IMR-90 (cell line): ENCODE measurements at regions not wholly inside any gene's neighbourhood (a gene's known extent, or its start where the extent isn't known, plus 50 kb on each side); places are given as distances from the start of the nearest gene placed in this dataset.

Source experiments
- ATAC-seq: fragments of 200-7000 bp; cut with Tn5 transposase; 2 replicates; pipeline ENCODE4 v1.9.1; 2020; ENCODE audit warnings: low read depth, mild to moderate bottlenecking, moderate library complexity
- BruUV-seq: library from RNA; stranded (reverse); fragments of 400-500 nt; replicated peaks from 2 replicates; lab custom pipeline; 2021; lab: Mats Ljungman, UMichigan
- CTCF ChIA-PET: fragments of 300-600 bp; formaldehyde crosslinking; extraction: SDS; loops from one replicate; lab custom pipeline; 2021; ENCODE audit warnings: antibody characterized with exemption; lab: Yijun Ruan, JAX
- POLR2A ChIA-PET: fragments of 300-600 bp; sonication (Branson Sonifier 250); formaldehyde crosslinking; loops from one replicate; lab custom pipeline; 2022; ENCODE audit warnings: antibody characterized with exemption; ENCODE audit not compliant: unreplicated experiment; lab: Charles Lee
- DNase-seq: peaks from one replicate; pipeline ENCODE4 v3.0.0; 2013
- H2AFZ ChIP-seq: replicated peaks from 2 replicates; pipeline ENCODE3; 2013; ENCODE audit warnings: low read length, mild to moderate bottlenecking; ENCODE audit not compliant: poor library complexity
- H2AK5ac ChIP-seq: 2 replicates; pipeline ENCODE4 v1.6.1; 2013; ENCODE audit warnings: low read depth, low read length, inconsistent platforms
- H2AK9ac ChIP-seq: replicated peaks from 2 replicates; pipeline ENCODE3; 2013; ENCODE audit warnings: mild to moderate bottlenecking, low read depth, low read length, moderate library complexity; ENCODE audit not compliant: poor library complexity
- H2BK120ac ChIP-seq: 2 replicates; pipeline ENCODE4 v1.6.1; 2013; ENCODE audit warnings: low read depth, low read length, inconsistent platforms
- H2BK15ac ChIP-seq: 3 replicates; pipeline ENCODE4 v1.6.1; 2013; ENCODE audit warnings: low read depth, low read length, inconsistent platforms
- H2BK20ac ChIP-seq: 2 replicates; pipeline ENCODE4 v1.6.1; 2013; ENCODE audit warnings: low read depth, mild to moderate bottlenecking, inconsistent platforms, low read length, moderate library complexity
- H2BK5ac ChIP-seq: 2 replicates; pipeline ENCODE4 v1.6.1; 2013; ENCODE audit warnings: mild to moderate bottlenecking, low read depth, low read length, inconsistent platforms; ENCODE audit not compliant: poor library complexity, severe bottlenecking
- H3K14ac ChIP-seq: replicated peaks from 2 replicates; pipeline ENCODE4 v1.6.1; 2013; ENCODE audit warnings: low read depth, low read length, inconsistent platforms
- H3K18ac ChIP-seq: 2 replicates; pipeline ENCODE4 v1.6.1; 2013; ENCODE audit warnings: low read depth, low read length, control low read depth
- H3K23ac ChIP-seq: 2 replicates; pipeline ENCODE4 v1.6.1; 2013; ENCODE audit warnings: low read depth, low read length, inconsistent platforms
- H3K27ac ChIP-seq: 2 replicates; pipeline ENCODE4 v1.5.1; 2013; ENCODE audit warnings: mild to moderate bottlenecking, control low read depth, low read length; ENCODE audit not compliant: insufficient read depth
- H3K27me3 ChIP-seq: 2 replicates; pipeline ENCODE4 v1.6.1; 2013; ENCODE audit warnings: low read length; ENCODE audit not compliant: control insufficient read depth, insufficient read depth
- H3K36me3 ChIP-seq: 2 replicates; pipeline ENCODE4 v1.6.1; 2013; ENCODE audit warnings: low read length, mixed read lengths; ENCODE audit not compliant: control insufficient read depth, insufficient read depth
- H3K4ac ChIP-seq: 2 replicates; pipeline ENCODE4 v1.6.1; 2013; ENCODE audit warnings: low read depth, low read length, inconsistent platforms
- H3K4me1 ChIP-seq: 2 replicates; pipeline ENCODE4 v1.6.1; 2013; ENCODE audit warnings: low read length, mixed read lengths; ENCODE audit not compliant: control insufficient read depth, insufficient read depth
- H3K4me2 ChIP-seq: 2 replicates; pipeline ENCODE4 v1.6.1; 2013; ENCODE audit warnings: low read depth, mild to moderate bottlenecking, control low read depth, low read length, moderate library complexity
- H3K4me3 ChIP-seq: 2 replicates; pipeline ENCODE4 v1.5.1; 2013; ENCODE audit warnings: low read depth, mild to moderate bottlenecking, control low read depth, low read length, moderate library complexity; ENCODE audit not compliant: insufficient read depth
- H3K56ac ChIP-seq: 2 replicates; pipeline ENCODE4 v1.6.1; 2013; ENCODE audit warnings: low read length, inconsistent platforms; ENCODE audit not compliant: insufficient read depth; ENCODE audit errors: extremely low read depth
- H3K79me1 ChIP-seq, 2 experiments: 2 replicates each; pipeline ENCODE4 v1.6.1; 2013; ENCODE audit warnings: low read length in 2 of 2, inconsistent platforms in 1 of 2, low read depth in 1 of 2
- H3K9ac ChIP-seq: 2 replicates; pipeline ENCODE4 v1.6.1; 2013; ENCODE audit warnings: low read depth, low read length, control low read depth
- H3K9me1 ChIP-seq: 2 replicates; pipeline ENCODE4 v1.6.1; 2013; ENCODE audit warnings: low read length, inconsistent platforms; ENCODE audit not compliant: insufficient read depth
- H3K9me3 ChIP-seq: 2 replicates; pipeline ENCODE4 v1.6.1; 2013; ENCODE audit warnings: low read length; ENCODE audit not compliant: control insufficient read depth, insufficient read depth
- H4K20me1 ChIP-seq: 2 replicates; pipeline ENCODE4 v1.6.1; 2013; ENCODE audit warnings: low read length, inconsistent platforms; ENCODE audit not compliant: insufficient read depth
- H4K5ac ChIP-seq: 2 replicates; pipeline ENCODE4 v1.6.1; 2013; ENCODE audit warnings: mild to moderate bottlenecking, low read depth, low read length, control low read depth
- H4K8ac ChIP-seq, 2 experiments: 2 replicates each; pipeline ENCODE4 v1.6.1; 2013; ENCODE audit warnings: low read depth in 2 of 2, low read length in 2 of 2, control low read depth in 1 of 2, inconsistent platforms in 1 of 2
- H4K91ac ChIP-seq: 2 replicates; pipeline ENCODE4 v1.6.1; 2013; ENCODE audit warnings: low read depth, low read length, inconsistent platforms; ENCODE audit not compliant: insufficient read depth
- BHLHE40 ChIP-seq: fragments of 150-350 bp; IDR thresholded peaks from 2 replicates; pipeline ENCODE4 v1.6.1; 2016; ENCODE audit warnings: mild to moderate bottlenecking, low read depth, low read length
- CEBPB ChIP-seq: IDR thresholded peaks from 2 replicates; pipeline ENCODE4 v1.6.1; 2012; ENCODE audit warnings: low read depth, low read length, improper control_type of control experiment
- CTCF ChIP-seq: conservative IDR thresholded peaks from 2 replicates; pipeline ENCODE4 v1.5.1; 2012; ENCODE audit warnings: mild to moderate bottlenecking, low read depth, low read length, improper control_type of control experiment
- ELK1 ChIP-seq: fragments of 150-350 bp; IDR thresholded peaks from 2 replicates; pipeline ENCODE4 v1.6.1; 2016; ENCODE audit warnings: low read depth, mild to moderate bottlenecking, low read length, moderate library complexity, borderline replicate concordance
- FOS ChIP-seq: fragments of 150-350 bp; IDR thresholded peaks from 2 replicates; pipeline ENCODE4 v1.6.1; 2016; ENCODE audit warnings: low read depth, low read length
- MAZ ChIP-seq: IDR thresholded peaks from 2 replicates; pipeline ENCODE4 v1.6.1; 2012; ENCODE audit warnings: low read depth, mild to moderate bottlenecking, low read length, improper control_type of control experiment, moderate library complexity, borderline replicate concordance
- MXI1 ChIP-seq: IDR thresholded peaks from 2 replicates; pipeline ENCODE4 v1.6.1; 2012; ENCODE audit warnings: low read depth, mild to moderate bottlenecking, low read length, moderate library complexity, borderline replicate concordance
- NFE2L2 ChIP-seq: fragments of 150-350 bp; IDR thresholded peaks from 2 replicates; pipeline ENCODE4 v1.6.1; 2016; ENCODE audit warnings: low read depth, mild to moderate bottlenecking, low read length
- POLR2A ChIP-seq: IDR thresholded peaks from 2 replicates; pipeline ENCODE4 v1.6.1; 2012; ENCODE audit warnings: mild to moderate bottlenecking, low read depth, low read length
- RAD21 ChIP-seq: IDR thresholded peaks from 2 replicates; pipeline ENCODE4 v1.6.1; 2012; ENCODE audit warnings: low read length, improper control_type of control experiment
- RCOR1 ChIP-seq: IDR thresholded peaks from 2 replicates; pipeline ENCODE4 v1.6.1; 2012; ENCODE audit warnings: mild to moderate bottlenecking, low read length, improper control_type of control experiment; ENCODE audit not compliant: insufficient replicate concordance
- SMC3 ChIP-seq: fragments of 150-350 bp; IDR thresholded peaks from 2 replicates; pipeline ENCODE4 v1.6.1; 2016; ENCODE audit warnings: low read depth, mild to moderate bottlenecking, antibody characterized with exemption, low read length, moderate library complexity
- WGBS, 2 experiments: methylation state at CpG; one replicate each; pipeline versions ENCODE4 v1.1.5 to v1.1.7; 2013; ENCODE audit warnings: missing lambda C conversion rate in 2 of 2; ENCODE audit not compliant: insufficient read length in 1 of 2; ENCODE audit errors: extremely low coverage in 2 of 2; 5-methylcytosine and 5-hydroxymethylcytosine counted together
- dilution Hi-C: fragments of 300-500 bp; cut with HindIII; formaldehyde crosslinking; loops from one replicate; pipeline ENCODE4 v1.14.3; 2018; ENCODE audit warnings: low sequenced_read_pairs; ENCODE audit not compliant: unreplicated experiment
- in situ Hi-C: fragments of 300-500 bp; cut with MboI; formaldehyde crosslinking; loops from 3 replicates; pipeline ENCODE4 v1.14.3; 2019; ENCODE audit warnings: low sequenced_read_pairs, inconsistent platforms, mixed read lengths
- intact Hi-C: fragments of 100-400 bp; cut with micrococcal nuclease; formaldehyde crosslinking; loops from 2 replicates; pipeline ENCODE4 v1.10.0; 2022

- Histone ChIP-seq H3K9ac (no peak overlapping the region), H3K36me3 (no peaks in the 10 kb centered on the region), H3K4me2 (no peak overlapping the region), H4K8ac (no peak overlapping the region), H2AK5ac (no peak overlapping the region), H2BK120ac (no peak overlapping the region), H3K4me1 (peaks cover 2% of the 10 kb centered on the region; the same call in 1 of the 2 replicates), H3K27me3 (no peaks in the 10 kb centered on the region), H3K9me3 (no peaks in the 10 kb centered on the region), H2AK9ac (no peak overlapping the region), H4K5ac (no peak overlapping the region), H2BK20ac (no peak overlapping the region), H4K20me1 (no peaks in the 10 kb centered on the region), H3K9me1 (no peaks in the 10 kb centered on the region), H3K27ac (no peak overlapping the region), H3K23ac (no peak overlapping the region), H2BK5ac (no peak overlapping the region), H4K91ac (no peak overlapping the region), H3K79me1 (no peaks in the 10 kb centered on the region), H2AFZ (no peak overlapping the region), H3K14ac (no peak overlapping the region), H2BK15ac (no peak overlapping the region), H3K56ac (no peak overlapping the region), H3K4ac (no peak overlapping the region), H3K18ac (no peak overlapping the region), H3K4me3 (no peak overlapping the region)
- ChIA-PET POLR2A (no interaction called here), CTCF (interaction anchor here (0.5 to 0.7 kb wide), 2 partner anchors 660 to 799 kb away, joined by 3 to 6 read pairs; no protein-coding TSS in a partner anchor)
- WGBS, 2 experiments, result no CpG with 5 or more reads among the region's 1 CpG
- ATAC-seq (no peak), DNase-seq (no peak)
- intact Hi-C loops, result no loop called here
- BruUV-seq, result no TSS peak
- TF ChIP-seq POLR2A (no peak), MXI1 (no peak), FOS (no peak), RAD21 (no peak), CEBPB (no peak), RCOR1 (no peak), CTCF (no peak), NFE2L2 (no peak), SMC3 (no peak), BHLHE40 (no peak), ELK1 (no peak), MAZ (no peak)
- dilution Hi-C loops, result no loop called here
- in situ Hi-C loops, result no loop called here
Measured at GRCh38 chr6:22401206-22401605, 104.4 kb upstream of the PRL start.
